DMS153 treated with DMSO at 0.1 percent for 48 hours (cell line): ENCODE measurements at regions not wholly inside any gene's neighbourhood (a gene's known extent, or its start where the extent isn't known, plus 50 kb on each side); places are given as distances from the start of the nearest gene placed in this dataset.
"Not testable (repeated sequence)": the region's sequence is repeated elsewhere in the genome, so short reads cannot be mapped to it uniquely, and the experiment has no call there.

Source experiments
- DNase-seq: peaks from one replicate; lab custom pipeline; 2025; ENCODE audit not compliant: unreplicated experiment; lab: John Stamatoyannopoulos, UW

DNA sequence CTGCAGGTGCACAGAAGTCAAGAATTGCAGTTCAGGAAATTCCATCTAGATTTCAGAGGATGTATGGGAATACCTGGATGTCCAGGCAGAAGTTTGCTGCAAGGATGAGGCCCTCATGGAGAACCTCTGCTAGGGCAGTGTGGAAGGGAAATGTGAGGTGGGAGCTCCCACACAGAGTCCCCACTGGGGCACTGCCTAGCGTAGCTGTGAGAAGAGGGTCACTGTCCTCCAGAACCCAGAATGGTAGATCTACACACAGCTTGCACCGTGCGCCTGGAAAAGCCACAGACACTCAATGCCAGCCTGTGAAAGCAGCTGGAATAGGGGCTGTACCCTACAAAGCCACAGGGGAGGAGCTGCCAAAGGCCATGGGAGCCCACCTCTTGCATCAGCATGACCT, 681.4 kb downstream of the EPHA7 start:
- DNase-seq, result no peak

- no peak for DNase-seq
Observed at GRCh38 chr6:92723390-92723931, 695.9 kb downstream of the EPHA7 start.

GRCh38 chr6:92719773-92720172, 699.6 kb downstream of the EPHA7 start:
- no peak for DNase-seq

- DNase-seq, result no peak
Observed at GRCh38 chr6:92716638-92717037, 702.7 kb downstream of the EPHA7 start.

DNA sequence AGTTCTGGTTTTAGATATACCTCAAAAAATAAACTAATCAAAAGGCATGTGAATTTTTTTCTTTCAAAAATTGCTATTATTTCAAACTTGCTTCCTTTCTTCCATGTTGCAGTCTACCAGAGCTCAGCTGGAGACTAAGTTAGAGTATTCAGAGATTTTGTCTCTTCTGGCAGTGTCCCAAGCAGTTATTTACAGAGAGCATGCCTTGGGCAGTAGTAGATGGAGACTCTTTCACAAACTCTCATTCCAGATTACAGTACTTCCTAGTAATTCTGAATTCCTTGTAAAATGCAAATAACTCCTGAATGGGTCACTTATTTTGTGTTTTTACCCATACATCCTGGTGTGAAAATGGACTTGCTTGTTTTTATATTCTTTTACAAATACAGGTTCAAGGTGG, 703.4 kb downstream of the EPHA7 start:
- DNase-seq, result no peak

- no peak for DNase-seq
Observed at GRCh38 chr6:92714346-92714745, 705.0 kb downstream of the EPHA7 start.

DNA sequence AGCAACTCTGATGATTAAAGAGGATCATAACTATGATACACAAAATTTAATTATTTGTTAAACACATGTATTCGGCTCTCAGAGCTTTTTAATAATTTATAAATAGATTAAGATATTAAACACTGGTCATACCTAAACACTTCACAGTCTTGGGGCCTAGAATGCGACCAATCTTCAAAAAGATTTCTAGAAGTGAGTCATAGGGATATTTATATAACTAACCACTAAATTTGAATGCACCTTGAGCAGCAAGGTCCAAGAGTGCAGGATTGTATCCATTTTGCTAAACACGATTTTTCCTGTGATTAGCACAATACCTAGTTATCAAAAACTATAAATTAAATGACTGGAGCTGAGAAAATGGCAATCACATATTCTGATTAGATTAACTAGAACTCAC, 709.3 kb downstream of the EPHA7 start:
- DNase-seq, result no peak

DNA sequence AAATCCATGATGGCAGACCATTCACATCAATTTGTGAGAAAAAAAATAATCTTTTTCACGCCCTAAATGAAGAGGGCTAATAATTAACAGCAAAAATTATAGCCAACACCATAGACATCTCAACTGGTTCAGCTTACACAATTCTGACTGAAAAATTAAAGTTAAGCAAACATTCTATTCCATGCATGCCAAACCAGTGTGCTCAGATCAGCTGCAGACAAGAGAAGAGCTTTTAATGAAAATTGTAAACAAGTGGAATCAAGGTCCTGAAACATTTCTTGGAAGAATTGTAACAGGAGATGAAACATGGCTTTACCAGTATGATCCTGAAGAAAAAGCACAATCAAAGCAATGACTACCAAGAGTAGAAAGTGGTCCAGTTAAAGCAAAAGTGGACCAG, 710.4 kb downstream of the EPHA7 start:
- no peak for DNase-seq

DNA sequence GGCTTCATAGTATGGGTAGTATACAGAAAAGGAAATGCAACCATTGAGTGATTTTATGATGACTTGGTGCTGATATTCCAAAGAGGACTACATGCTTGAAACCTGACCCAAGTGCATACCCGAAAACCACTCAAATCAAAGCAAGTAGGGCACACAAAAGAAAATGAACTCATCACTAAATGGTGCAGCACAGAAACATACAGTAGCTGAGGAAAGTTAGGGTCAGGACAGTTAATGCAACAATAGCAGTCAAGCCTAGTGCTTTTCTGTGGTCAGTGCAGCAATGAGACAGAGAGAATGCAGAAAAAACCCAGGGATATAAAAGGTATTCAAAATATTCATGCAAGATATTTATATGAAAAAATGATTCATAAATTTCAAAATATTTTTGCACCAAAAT, 711.1 kb downstream of the EPHA7 start:
- DNase-seq, result no peak

DNA sequence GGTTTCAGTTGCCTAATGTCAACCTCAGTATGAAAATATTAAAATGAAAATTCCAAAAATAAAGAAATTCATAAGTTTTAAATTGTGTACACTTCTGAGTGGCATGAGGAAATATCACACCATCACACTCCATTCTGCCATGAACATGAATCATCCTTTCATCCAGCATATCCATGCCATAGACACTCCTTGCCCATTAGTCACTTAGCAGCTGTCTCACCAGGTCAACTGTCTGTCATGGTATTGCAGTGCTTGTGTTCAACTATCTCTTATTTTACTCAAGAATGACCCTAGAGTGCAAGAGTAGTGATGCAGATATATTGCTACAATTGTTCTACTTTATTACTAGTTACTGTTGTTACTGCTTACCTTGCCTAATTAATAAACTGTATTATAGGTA, 712.4 kb downstream of the EPHA7 start:
- no peak for DNase-seq

GRCh38 chr6:92701425-92702096, 717.8 kb downstream of the EPHA7 start:
- DNase-seq, result no peak

GRCh38 chr6:92700411-92700810, 718.9 kb downstream of the EPHA7 start:
- DNase-seq, result no peak

DNA sequence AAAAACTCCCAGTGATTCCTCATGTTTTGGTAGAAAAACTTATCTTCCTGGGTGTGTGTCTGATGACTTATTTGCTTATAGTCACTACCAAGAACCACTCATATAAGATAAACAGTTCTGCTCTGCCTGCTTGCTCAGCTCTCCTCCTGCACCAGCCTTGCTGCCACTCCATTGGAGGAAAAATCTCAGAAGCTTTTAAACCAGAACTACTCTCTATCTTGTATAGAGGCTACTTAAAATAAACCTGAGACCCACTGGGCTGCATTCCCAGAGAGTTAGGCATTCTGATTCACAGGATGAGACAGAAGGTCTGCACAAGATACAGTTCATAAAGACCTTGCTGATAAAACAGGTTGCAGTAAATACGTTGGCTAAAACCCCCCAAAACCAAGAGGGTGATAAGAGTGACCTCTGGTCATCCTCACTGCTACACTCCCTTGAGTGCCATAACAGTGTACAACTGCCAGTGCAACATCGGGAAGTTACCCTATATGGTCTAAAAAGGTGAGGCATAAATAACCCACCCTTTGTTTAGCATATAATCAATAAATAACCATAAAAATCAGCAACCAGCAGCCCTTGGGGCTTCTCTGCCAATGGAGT, 728.3 kb downstream of the EPHA7 start:
- no peak for DNase-seq

DNA sequence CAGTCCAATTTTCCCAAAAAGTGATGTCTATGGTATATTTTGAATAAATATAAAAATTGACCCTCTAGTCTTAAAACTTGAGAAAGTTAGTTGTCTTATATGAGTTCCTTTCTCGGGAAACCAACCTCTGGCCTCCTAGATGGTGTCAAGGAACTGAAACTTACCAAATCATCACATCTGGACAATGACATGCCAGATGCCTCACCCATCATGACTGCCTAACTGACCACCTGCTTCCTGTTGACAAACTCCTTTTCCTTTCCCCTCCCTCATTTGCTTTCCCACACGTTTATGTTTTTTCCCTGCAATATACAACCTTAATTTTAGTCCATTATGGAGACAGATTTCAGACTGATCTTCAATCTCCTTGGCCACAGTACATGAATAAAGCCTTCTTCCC, 731.0 kb downstream of the EPHA7 start:
- DNase-seq, result no peak

DNA sequence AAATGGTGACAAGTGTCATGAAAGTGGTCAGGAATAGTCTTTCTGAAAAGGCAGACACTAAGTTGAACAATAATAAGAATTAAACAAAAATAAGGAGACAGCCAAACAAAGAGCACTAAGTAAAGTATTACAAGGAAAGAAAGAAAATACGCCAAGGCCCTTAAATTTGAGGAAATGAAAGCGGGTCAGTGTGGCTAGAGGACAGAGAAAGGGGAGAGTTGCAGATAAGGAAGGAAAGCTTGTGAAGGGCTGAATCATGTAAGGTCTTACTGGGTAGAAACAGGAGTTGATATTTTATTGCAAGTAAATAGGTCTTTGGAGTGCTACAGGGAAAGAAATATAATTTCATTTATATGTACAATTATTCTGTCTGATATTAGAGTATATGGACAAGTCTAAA, 732.1 kb downstream of the EPHA7 start:
- no peak for DNase-seq

DNA sequence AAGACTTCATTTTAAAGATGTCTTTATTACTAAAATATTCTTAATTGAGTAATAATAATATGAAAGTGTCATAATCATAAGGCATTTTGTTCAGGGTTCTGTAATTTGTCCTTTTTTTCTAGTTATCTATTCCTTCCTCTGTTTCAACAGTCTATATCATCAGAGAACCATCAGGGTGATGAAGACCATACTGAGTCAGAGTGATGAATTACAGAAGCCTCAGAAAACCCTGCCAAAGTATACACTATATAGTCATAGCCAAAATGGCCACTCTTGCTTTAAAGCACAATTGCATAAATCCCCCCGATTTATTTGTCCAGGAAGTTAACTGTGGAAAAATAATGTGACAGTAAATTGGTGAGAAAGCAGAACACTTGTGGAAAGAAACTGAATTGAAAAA, 735.0 kb downstream of the EPHA7 start:
- no peak for DNase-seq

DNA sequence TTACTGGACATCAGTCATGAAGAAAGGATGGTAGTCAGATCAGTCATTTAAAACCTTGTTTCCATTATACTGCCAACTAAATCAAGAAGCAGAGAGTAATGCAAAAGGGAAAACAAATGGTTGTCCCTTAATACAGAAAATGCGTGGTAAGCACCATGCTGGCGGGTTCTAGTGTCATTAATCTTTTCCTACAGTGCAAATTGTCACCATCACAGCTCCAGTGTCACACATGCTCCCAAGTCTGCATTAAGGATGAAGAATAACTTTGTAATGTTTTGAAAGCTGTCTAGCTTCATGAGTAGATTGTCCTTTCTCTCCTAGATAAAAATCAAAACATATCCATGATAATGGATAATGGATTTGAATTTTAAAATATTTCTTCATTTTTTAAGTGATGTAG, 735.6 kb downstream of the EPHA7 start:
- DNase-seq, result no peak

GRCh38 chr6:92682516-92683398, 736.6 kb downstream of the EPHA7 start:
- DNase-seq, result no peak

DNA sequence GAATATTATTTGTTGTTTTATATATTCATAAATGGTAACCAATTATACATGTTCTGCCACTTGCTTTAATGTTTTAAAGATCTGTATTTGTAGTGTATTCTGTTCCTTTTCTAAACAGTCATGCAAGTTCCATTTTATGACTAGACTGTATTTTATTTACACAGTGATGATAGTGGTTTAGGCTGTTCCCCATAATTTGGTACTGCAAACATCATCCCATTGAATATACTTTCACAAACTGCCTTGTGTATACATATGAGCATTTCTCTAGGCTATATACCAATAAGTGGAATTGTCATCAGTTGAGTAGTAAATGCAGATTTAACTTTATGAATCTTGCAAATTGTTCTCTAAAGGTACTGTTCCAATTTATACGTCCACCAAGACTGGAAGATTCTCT, 738.0 kb downstream of the EPHA7 start:
- no peak for DNase-seq

GRCh38 chr6:92671462-92671861, 747.9 kb downstream of the EPHA7 start:
- not testable (repeated sequence) for DNase-seq

DNA sequence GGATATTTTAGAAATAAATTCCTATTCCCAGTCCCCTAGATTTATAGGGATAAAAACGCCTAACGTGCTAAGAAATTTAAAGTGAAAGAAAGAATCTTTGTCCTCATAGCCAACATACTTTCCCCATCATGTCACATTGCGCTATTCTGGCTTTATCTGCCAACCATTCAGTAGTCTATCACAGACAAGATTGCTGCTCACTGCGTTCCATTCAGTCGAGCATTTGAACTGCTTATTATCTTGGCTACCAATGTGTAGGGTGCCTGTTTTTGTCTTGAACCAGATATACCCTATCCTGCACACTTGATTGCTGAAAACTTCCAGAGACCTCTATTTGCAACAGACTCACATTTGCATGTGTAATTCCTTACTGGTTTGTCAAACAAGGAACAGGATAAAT, 751.5 kb downstream of the EPHA7 start:
- no peak for DNase-seq
